GM21619 (cell line): ENCODE measurements at regions not wholly inside any gene's neighbourhood (a gene's known extent, or its start where the extent isn't known, plus 50 kb on each side); places are given as distances from the start of the nearest gene placed in this dataset.

Source experiments
- ATAC-seq: cut with Tn5 transposase; IDR thresholded peaks from one replicate; pipeline ENCODE4 v1.9.1; 2021; ENCODE audit not compliant: unreplicated experiment

DNA sequence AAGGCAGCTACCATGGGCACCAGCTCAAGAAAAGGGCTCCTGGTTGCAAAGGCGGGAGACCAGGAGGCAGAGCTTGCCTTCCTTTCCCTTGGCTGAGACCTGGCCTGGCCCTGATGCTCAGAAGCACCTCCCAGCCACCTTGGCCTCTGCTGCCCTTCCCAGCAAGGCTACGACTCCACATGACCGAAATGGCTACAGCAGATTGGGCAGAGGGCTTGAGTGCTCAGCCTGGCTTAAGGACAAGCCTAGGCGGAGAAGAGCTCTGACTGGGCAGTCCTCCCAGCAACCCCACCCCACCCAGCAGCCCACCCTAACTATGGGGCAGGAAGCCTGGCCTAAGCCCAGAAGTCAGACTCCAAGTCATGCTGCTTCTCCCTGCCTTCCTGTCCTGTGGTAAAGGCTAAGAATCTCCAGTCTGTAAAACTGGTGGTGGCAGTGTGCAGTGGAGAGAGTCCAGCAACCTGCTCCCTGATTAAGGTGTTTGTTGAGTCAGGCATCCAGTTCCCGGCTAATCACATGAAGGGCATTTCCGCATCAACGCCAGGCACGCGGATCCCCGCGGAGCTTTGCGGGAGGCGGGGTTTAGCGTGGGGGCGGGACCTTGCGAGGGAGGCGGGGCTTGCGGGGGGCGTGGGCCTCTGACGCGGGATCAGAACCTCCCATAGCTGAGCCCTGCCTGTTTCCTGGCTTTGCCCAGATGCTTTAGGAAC, 256.0 kb downstream of the BCL11A start:
- ATAC-seq = no peak

DNA sequence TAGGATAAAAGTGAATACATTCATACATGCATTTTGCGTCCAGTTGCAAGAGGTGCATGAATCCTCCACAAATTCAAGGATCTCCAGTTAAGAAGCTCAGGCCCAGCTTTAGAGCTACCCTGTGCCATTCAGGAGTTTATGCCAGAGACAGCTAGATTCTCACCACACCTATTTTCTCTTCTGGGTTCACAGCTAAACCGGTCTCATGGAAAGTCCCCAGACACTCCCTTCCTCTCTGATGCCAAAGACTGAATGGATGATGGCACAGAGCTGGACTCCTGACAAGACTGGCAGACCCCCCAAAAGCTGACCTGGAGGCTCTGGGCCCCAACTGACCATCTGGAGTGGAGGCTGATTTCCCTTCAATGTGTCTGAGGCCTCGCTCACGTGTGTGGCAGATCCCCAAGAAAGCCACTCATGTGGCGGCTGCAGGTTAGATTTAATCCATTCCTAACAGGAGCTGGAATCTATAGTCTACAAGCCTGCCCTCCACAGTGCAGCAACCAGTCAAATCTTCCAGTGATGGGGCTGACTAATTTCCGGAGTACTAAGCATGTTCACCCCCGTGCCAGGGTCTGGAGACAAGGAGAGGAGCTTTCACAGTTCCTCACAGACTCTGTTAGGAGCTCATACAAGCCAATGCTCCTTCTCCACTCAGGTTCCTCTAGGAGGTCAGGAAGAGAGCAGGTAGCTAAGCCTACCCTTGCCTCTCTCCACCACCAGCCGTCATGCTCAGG, 257.1 kb downstream of the BCL11A start:
- no peak for ATAC-seq

DNA sequence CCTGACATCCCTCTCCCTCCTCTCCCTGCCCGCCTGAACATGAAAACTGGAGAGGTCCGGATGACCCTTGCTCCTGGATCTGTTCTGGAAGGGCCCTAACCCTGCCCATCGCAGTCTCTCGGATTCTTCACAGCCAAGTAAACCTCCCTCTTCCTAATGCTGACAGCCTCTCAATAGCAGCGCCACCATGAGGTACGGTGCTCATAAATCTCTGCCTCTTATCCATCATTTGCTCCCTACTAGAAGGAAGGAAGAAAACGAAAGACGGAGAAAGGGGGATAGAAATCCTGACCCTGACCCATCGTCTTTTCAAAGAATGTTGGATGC, 257.9 kb downstream of the BCL11A start:
- no peak for ATAC-seq

DNA sequence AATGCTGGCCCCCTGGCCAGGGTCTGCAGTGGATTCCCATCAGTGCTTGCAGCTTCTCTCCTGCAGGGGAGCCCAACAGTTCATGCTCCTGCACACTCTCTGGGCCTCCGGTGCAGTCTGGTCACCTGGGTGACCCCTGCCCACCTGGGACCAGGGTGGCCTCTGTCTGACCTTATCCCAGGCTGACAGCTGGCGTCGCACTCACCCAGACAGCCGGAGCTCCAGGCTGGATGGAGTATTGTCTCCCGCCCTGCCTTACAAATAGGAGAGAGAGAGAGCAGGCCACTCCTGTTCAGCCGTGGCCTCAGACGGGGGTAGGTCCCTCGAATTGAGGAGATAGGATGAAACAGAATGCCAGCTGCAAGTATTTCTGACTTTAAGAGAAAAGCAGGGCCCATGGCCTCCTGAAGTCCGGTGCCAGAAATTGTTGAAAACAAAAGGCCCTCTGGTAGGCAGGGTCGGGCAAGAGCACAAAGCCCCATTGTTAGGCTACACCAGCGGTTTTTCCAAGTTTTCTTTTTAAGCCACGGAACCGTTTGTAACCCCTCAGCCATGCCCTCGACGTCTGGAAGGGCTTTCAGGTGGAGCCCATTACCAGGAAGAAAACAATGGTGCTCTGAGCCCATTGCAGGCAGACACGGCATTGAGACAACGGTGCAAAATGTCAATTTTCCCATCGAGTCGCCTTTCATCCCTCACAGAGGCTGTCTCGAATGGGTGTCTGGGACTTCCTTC, 258.4 kb downstream of the BCL11A start:
- no peak for ATAC-seq

DNA sequence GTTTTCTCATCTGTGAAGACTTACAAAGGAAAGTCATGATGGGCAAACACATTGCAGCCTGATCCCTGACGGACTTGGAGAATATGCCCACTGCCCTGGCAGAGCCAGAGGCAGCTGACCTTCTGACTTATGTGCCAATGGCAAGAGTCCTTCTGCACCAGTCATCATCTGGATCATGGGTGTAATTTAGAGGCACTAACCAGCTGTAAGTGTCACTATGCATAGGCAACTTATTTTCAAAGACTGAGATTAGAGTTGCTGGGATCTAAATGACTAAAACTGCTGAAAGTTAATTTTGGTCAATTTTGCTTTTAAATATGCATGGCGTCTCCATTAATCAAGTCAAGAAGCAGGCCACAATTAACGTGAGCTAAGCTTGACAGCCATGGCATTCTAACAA, 261.2 kb downstream of the BCL11A start:
- ATAC-seq = no peak

DNA sequence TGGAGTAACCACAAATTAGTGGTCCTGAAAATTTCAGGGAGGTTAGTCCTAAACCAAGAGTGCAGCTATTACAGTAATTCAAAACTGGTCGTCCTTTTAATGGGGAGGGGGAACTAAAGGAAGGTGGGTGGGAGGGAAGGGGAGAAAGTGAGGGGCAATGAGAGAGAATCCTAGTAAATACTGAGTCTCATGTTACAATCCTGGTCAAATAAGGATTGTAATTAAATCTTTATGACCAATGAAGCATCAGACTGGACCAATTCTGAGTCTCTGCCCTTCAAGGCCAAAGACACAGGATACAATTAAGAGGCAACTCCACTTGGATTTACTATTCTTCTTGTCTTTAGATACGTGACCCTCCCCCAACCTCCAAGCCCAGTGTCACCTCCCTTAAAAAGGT, 262.9 kb downstream of the BCL11A start:
- no peak for ATAC-seq

DNA sequence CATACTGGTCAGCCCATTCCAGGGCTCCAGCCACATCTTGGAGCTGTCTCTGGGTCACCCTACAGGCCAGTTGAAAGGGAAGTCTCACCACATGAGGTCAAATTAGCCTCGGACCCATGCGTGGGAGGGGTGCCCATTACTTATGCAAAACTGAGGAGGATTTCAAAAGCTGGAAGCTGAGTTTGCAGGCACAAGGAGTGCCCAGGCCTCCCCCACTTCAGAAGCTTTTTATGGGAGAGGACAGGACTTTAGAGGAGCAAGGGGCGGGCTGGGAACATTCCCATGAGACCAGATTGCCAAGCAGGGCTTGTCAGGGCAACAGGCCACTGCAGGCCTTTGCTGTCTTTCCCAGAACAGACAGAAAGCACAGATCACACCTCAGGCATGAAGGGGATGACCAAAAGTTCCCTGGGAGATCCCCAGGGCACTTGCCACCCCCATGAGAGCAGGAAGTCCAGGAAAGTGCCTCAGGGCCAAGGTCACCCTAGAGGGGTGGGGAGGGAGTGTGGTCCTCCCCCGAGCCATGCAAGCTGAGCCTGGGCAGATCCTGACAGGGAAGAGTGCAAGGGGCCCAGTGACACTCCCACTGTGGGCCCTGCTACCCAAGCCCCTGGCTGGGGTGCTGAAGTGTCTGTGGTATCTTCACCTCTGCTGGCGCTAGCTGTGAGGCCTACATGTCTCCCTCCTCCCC, 267.7 kb downstream of the BCL11A start:
- ATAC-seq = no peak

DNA sequence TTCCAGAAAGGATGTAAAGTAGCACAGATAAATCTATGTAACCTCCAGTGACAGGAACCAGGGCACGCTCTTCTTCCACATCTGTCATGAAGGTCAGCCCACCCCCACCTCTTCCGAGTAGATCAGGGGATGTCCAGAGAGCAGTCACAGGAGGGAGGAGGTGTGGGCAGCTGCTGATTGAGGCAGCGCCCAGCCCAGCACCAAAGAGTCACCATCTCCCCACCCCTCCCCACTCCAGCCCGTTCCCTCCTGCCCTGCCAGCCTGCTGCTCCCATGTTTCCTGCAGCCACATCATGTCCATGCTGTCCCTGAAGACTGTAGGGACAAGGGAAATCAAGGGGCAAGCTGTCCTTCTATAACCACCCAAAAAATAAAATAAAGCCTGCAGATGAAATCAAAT, 269.8 kb downstream of the BCL11A start:
- no peak for ATAC-seq

DNA sequence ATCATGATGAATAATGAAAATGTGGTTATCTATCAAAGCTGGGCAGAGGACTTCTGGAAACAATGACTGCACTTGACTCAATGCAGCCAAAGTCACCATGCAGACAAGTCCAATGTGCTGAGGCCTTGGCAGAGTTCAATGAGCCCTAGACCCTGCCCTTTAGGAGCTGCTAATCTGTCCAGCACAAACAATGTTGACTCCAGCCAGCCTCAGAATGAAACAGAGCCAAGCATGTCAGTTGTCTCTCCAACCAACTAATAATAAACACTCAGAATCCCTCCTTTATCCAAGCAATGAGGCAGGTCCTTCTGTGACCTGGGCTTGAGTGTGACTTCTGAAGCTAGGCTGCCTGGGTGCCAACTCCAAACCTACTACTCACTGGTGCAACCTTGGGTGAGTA, 270.6 kb downstream of the BCL11A start:
- ATAC-seq = no peak

DNA sequence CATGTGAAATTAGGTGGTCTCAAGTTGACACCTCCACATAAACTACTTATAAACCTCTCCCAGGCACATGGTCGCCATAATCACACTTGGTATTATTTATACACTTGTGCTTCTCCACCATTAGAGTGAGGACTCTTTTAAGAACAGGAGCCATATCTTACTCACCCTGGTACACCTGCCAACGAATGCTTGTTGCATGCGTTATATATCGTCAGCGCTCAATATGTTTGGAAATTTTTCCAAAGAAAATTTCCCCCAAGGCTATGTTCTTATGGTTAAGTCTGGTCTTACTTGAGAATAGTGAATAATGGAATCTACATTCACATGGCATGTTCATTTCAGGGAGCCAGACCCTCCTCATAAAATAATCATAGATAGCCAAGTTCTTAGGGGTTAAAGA, 271.7 kb downstream of the BCL11A start:
- no peak for ATAC-seq

DNA sequence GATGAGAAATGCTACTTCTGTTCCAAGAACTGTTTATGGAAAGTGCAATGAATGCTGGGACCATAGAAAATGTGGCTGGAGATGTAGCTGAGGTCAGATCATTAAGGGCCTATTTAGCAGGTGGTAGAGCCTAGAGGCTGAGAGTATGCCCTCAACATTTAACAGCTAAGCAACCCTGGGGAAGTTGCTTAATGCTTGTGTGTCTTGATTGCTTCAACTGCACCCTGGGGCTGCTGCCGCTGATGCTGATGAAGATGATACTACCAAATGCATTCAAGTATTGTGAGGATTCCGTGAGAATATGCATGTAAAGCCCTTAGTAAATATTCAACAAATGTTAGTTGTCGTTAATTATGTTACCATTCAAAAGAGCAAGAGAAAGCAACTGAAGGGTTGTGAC, 273.2 kb downstream of the BCL11A start:
- no peak for ATAC-seq

DNA sequence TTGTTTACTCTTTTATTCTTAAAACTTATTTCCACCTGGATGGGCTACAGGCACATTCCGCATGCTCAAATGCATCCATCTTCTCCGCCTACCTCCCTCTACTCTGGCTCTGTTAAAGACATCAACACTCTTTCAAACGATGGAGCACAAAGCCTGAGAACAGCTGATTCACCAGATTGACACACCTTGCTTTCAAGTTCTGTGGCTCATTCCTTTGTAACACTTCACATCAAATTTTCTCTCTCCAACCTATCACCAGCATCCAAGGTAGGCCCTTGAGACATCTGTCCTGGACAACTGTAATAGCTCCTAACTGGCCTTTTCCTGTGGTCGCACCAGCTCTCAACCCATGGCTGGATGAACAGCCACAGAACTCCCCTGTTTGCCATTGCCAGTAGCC, 274.5 kb downstream of the BCL11A start:
- no peak for ATAC-seq

DNA sequence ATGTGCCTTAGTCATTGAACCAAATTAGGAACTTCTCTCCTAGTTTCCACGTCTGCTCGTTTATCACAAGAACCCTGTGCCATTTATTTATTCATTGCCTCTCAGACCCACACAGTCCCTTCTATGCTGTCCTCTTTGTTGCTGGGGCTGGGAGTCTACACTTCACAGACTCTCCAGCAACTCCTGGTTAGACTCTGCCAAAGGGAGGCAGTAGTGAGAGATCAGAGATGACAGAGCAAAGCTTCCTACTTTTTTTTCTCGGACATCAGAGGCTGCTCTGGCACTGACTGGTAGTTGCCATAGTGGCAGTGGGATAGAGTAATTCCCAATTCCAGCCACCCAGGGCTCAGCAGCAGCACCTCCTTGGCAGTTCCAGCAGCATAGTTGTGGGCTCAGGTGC, 277.5 kb downstream of the BCL11A start:
- no peak for ATAC-seq

DNA sequence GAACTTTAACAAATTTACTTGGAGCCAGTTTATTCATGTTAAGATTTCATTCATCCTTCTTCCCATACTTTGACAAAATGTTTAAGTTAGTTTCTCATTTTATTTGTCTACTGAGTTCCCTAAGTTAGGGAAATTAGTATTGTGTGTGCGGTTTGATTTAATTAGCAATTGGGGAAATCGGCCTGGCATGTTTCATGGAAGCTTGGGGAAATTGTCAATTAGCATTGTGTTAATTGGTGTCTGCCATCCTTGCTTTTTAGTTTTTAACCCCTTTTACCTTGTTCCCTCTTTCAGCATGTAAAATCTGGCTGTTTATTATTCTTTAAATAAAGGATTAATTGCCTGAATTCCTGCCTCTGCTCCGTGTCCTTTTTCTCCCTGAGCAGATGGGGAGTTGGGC, 279.6 kb downstream of the BCL11A start:
- no peak for ATAC-seq

DNA sequence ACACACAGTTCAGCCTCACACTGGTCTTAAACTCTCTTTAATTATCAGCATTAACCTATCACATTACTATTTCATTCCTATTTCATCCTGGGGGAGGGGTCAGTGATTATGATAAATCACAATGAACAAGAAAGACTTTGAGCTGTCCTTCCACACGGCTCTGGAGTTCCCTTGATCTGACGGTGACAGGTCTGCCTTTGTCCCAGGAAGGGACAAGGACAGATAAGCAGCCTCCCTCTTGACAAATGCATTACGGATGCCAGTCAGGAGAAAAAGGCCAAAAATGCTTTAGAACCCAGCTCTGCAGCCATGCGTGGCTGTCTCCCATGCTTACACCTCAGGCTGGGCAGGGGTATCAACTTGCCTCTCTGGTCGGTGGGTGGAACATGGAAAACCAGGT, 281.7 kb downstream of the BCL11A start:
- ATAC-seq = no peak

DNA sequence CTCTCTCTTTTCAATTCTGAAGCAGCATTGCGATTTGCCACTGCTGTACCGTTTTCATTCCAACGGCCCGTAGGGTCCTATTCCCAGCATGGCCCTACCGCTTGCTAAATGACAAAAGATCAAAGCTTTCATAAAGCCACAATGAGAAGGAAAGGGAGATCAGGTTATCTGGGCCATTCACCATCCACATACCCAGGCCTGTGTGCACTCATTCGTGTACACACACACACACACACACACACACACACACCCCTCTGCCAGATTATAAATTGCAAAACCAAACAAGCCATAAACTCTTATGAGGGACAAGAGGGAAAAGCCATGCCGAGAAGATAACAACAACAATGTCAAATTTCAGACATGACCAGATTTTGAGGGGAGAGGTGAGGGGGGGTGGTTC, 282.3 kb downstream of the BCL11A start:
- ATAC-seq = no peak

DNA sequence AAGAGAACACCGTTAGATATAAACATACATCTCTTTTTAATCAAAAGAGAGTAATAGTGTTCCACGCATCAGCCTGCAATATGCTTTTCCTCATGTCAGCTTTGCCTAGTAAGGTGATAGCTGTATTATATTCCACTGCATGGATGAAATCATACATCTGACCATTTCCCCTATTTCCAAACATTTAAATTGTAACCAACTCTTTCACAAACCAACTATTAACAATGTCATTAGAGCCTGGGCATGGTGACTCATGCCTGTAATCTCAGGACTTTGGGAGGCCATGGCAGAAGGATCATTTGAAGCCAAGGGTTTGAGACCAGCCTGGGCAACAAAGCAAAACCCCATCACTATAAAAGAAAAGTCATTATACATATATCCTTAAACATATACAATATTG, 284.8 kb downstream of the BCL11A start:
- ATAC-seq = no peak

DNA sequence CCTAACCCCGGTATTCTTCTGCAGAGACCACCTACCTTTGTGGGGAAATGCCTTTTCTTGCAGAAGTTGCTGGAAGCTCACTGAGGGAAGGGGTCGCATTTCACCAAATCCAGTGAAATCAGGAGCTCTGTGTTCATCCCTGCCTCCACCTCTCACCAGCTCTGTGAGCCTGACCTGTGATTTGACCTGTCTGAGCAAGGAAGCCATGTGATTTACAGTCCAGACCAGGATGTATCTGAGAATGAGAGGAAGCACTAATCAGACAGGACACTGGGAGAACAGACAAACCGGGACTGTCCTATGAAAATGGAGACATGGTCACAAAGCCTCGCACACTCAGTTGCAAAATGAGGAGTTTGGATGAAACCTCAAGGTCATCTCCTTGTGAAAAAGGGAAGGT, 285.4 kb downstream of the BCL11A start:
- ATAC-seq = no peak

DNA sequence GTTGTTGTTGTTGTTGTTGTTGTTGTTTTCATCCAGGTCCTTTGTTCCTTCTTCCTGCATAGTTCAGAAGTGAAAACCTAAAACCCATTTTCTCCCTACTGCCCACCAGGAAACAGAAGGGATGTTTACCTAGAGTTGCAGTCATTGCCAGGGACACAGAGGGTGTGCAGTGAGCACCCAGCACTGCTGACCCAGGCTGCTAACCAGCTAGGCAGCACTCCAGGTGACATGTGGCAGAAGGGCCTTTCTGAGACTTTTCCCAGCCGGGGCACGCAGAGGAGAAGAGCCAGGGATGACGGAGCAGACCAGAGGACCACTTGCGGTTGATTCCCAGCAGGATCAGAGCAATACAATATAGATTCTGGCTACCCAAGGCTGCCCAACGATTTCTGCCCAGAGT, 286.3 kb downstream of the BCL11A start:
- no peak for ATAC-seq

DNA sequence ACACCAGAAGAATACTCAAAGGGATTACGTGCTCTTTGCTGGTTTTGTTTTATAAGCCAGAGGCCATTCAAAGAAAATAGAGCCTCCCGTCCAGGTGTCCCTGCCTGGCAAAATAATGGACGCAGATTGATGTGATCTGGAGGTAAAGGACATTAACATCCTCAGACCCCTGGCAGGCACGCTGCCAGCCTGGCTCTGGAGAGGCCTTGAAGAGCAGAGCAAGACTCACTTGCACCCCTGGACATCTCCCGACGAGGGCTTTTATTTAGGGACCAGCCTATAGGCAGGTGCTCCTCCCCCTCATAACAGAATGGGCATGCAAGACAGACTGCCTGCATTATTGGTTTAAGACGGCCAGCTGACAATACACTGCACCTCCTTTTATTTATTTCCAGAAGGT, 291.3 kb downstream of the BCL11A start:
- ATAC-seq = no peak

DNA sequence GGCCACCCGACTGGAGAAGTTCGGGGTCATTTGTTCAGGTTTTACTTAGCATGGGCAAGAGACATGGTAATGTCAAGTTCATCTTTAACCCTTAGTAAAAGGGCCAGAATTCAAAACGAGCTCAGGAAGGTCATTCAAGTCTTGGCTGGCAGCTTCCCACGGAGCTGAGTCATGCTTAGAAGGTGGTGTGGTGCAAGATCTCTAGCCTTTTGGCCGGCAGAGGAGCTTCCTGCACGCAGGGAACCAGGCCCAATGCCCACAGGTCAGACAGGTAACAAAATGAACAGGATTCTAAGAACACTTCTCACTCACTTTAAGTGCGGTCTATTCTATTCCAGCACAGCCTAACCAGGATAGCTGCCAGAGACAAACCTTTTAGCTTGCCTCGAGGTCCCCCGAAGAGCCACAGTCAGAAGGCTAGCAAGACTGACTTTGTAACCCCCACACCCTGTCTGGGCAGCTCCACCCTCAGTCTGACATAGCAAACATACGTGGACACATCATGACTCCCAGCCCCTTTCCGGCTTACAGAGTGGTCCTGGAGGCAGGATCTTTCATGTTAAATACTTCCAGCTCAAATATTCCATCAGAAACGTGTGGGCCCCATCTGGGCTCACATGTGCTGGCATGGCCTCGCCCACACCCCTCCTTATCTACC, 292.7 kb downstream of the BCL11A start:
- ATAC-seq = no peak
